GM12864 (cell line): ENCODE measurements at regions not wholly inside any gene's neighbourhood (a gene's known extent, or its start where the extent isn't known, plus 50 kb on each side); places are given as distances from the start of the nearest gene placed in this dataset.

Experiments
- DNase-seq: peaks from one replicate; pipeline ENCODE4 v3.0.0-alpha.2; 2011; ENCODE audit warnings: low read depth
- H3K4me3 ChIP-seq: 2 replicates; pipeline ENCODE4 v1.5.1; 2011; ENCODE audit warnings: mild to moderate bottlenecking, low read depth, low read length, control low read depth
- CTCF ChIP-seq: IDR thresholded peaks from 2 replicates; pipeline ENCODE4 v1.5.1; 2011; ENCODE audit warnings: low read depth, mild to moderate bottlenecking, moderate library complexity, low read length, control low read depth, inconsistent platforms; ENCODE audit errors: missing control alignments

- no peak for DNase-seq
These were observed 237.3 kb downstream of the C1D start for GRCh38 chr2:67825476-67825875.

GRCh38 chr2:67828066-67828465, 234.7 kb downstream of the C1D start:
- DNase-seq, result no peak
- TF ChIP-seq CTCF, result no peak
- H3K4me3 ChIP-seq, result no peak overlapping the region

More at GRCh38 chr2:67825476-67825875, 237.3 kb downstream of the C1D start:
- TF ChIP-seq CTCF, result no peak
- H3K4me3 ChIP-seq, result no peak overlapping the region

GRCh38 chr2:67829470-67829869, 233.3 kb downstream of the C1D start:
- no peak for TF ChIP-seq CTCF
- DNase-seq, result no peak
- no peak overlapping the region for H3K4me3 ChIP-seq

- no peak for DNase-seq
- H3K4me3 ChIP-seq, result no peak overlapping the region
- no peak for TF ChIP-seq CTCF
These were observed 229.2 kb downstream of the C1D start for GRCh38 chr2:67833632-67834031.

GRCh38 chr2:67834482-67834881, 228.3 kb downstream of the C1D start:
- no peak for TF ChIP-seq CTCF
- no peak overlapping the region for H3K4me3 ChIP-seq
- DNase-seq, result no peak

GRCh38 chr2:67835266-67835665, 227.5 kb downstream of the C1D start:
- no peak for TF ChIP-seq CTCF
- no peak for DNase-seq
- no peak overlapping the region for H3K4me3 ChIP-seq

GRCh38 chr2:67836866-67837265, 225.9 kb downstream of the C1D start:
- H3K4me3 ChIP-seq, result no peak overlapping the region
- no peak for TF ChIP-seq CTCF
- DNase-seq, result no peak
